Motor neuron (in vitro differentiated cells): ENCODE measurements at regions not wholly inside any gene's neighbourhood (a gene's known extent, or its start where the extent isn't known, plus 50 kb on each side); places are given as distances from the start of the nearest gene placed in this dataset.

ENCODE experiments used
- ATAC-seq, 8 experiments: fragments of 200-7000 bp; cut with Tn5 transposase; replicated peaks in 6 of 8; 2 replicates each; pipeline ENCODE4 v1.8.0; 2021; ENCODE audit warnings: mild to moderate bottlenecking in 8 of 8, moderate library complexity in 8 of 8
- H3K27ac ChIP-seq, 2 donors: fragments of 250-450 bp; sonication (Bioruptor Pico); 2 replicates each; pipeline ENCODE4 v1.9.0; 2021; ENCODE audit warnings: antibody characterized with exemption in 2 of 2, mild to moderate bottlenecking in 2 of 2, moderate library complexity in 1 of 2
- H3K4me1 ChIP-seq, 2 donors: fragments of 250-450 bp; sonication (Bioruptor Pico); replicated peaks in 1 of 2; 2 replicates each; pipeline ENCODE4 v1.6.1; 2021; ENCODE audit warnings: antibody characterized with exemption in 2 of 2, mild to moderate bottlenecking in 2 of 2, moderate library complexity in 1 of 2
- H3K4me3 ChIP-seq, 5 donors: fragments of 250-450 bp; sonication (Bioruptor Pico); 2 replicates each; pipeline ENCODE4 v1.9.0; 2021; ENCODE audit warnings: antibody characterized with exemption in 5 of 5, mild to moderate bottlenecking in 5 of 5, moderate library complexity in 4 of 5
- WGBS, 10 experiments: fragments of 450-650 bp; shearing (Covaris generic); methylation state at CpG; one replicate each; pipeline ENCODE4 v1.0.0; 2022; 5-methylcytosine and 5-hydroxymethylcytosine counted together
- in situ Hi-C, 9 experiments: fragments of 400-800 bp; cut with MboI; loops; one replicate each; pipeline ENCODE4 v1.15.0; 2021; ENCODE audit warnings: low sequenced_read_pairs in 9 of 9, low pct_unique_long_range_greater_than_20kb in 2 of 9; ENCODE audit not compliant: unreplicated experiment in 9 of 9

GRCh38 chrX:35115205-35115604, 172.6 kb downstream of the FAM47B start:
- H3K4me3 ChIP-seq, result no peak overlapping the region
- WGBS, 10 experiments, result 0 to 100% (median 30%) methylated on average over 1 of the region's 1 CpG; no CpG with 5 or more reads in 6 of the 10 experiments
- in situ Hi-C loops, result no loop called here
- H3K4me1 ChIP-seq, result no peaks in the 10 kb centered on the region
- ATAC-seq, result no peak
- H3K27ac ChIP-seq, result no peak overlapping the region

DNA sequence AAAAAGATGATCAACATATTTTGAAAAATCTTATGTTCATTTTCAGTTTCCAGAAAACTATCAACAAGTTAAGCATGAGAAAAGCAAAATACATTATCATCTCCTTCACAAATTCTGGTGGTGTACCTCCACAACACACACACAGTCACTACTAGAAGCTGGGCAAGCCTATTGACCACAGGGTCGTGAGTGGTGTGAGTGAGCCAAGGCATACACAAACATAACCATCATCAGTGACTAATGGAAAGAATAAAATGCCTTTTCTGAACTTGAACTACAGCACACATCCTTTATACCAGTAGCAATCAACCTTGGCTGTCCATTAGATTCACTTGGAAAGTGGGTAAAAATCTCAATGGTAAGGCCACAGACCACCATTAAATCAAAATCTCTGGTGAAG, 180.2 kb downstream of the FAM47B start:
- WGBS, 10 experiments, result 0 to 33% (median 13%) methylated on average over 1 of the region's 1 CpG; no CpG with 5 or more reads in 7 of the 10 experiments
- Histone ChIP-seq H3K4me1 (no peaks in the 10 kb centered on the region), H3K27ac (no peak overlapping the region), H3K4me3 (no peak overlapping the region)
- ATAC-seq, result no peak
- in situ Hi-C loops, result no loop called here

DNA sequence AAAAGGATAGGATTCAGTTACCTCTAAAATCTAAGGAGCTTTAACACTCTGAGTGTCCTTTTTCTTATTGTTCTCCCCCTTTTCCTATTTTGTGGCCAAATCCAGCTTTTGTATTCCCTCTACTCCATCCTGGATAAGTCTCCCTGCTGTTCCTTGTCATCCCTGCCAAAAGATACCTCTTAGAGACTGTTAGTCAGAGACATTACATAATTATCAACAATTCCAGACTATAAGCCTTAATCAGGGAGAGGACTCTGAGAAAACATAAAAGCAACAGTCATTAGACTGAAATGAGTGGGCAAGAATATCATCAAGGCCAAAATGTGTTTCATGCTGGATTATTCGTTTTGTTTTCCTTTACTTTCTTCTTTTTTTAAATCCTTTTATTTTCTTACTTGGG, 206.9 kb downstream of the FAM47B start:
- 0 to 100% (median 50%) methylated on average over 1 of the region's 1 CpG; no CpG with 5 or more reads in 5 of the 10 experiments for WGBS, 10 experiments
- no peaks in the 10 kb centered on the region for H3K4me1 ChIP-seq
- H3K4me3 ChIP-seq, result no peak overlapping the region
- ATAC-seq, result no peak
- H3K27ac ChIP-seq, result no peak overlapping the region
- in situ Hi-C loops, result no loop called here

DNA sequence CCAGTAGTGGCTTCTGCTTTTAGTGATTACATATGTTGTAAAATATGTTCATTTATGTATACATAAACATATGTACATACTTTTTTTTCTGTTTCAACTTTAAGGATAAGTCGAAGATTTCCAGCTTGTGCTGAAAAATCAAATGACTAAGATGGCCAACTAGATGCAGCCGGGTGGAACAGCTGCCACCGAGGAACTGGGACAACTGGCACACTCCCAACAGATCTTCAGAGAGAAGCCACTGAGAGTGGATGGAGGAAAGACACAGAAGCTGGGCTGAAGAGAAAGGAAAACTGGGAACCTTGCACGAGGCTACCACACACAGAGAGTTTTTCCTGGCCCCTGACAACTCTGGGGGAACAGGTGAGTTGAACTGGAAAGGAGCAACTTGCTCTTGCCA, 207.5 kb downstream of the FAM47B start:
- H3K4me3 ChIP-seq, result no peak overlapping the region
- ATAC-seq, result no peak
- no peaks in the 10 kb centered on the region for H3K4me1 ChIP-seq
- no peak overlapping the region for H3K27ac ChIP-seq
- in situ Hi-C loops, result no loop called here
- WGBS, 10 experiments, result 0 to 100% (median 68%) methylated on average over 1 to 4 of the region's 4 CpGs; no CpG with 5 or more reads in 6 of the 10 experiments

DNA sequence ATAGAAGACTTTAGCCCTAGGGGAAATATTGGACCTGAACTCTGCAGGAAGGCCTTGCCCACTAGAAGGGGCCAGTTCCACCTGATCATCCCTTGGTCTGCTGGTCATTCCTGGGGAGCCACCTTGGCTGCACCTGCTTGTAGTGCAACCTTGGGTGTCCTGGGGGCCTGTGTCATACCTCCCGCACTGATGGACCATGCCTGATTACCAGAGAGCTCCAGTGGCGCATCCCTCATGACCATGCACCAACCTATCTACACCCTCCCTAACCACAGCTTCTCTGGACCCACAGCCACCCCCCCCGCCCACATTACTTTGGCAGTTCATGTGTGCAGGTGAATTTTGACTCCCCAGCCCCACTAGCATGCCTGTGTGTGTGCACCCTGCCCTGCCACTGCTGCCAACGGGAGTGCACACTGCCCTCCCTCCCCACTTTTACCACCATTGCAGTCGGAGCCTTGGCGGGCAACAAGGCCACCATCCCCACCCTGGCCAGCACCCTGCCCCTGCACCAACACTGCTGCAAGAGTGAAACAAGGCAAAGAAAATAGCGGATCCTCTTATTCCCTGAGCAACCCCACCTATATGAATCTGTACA, 208.1 kb downstream of the FAM47B start:
- Histone ChIP-seq H3K4me1 (no peaks in the 10 kb centered on the region), H3K27ac (no peak overlapping the region), H3K4me3 (no peak overlapping the region)
- no CpG with 5 or more reads among the region's 7 CpGs for WGBS, 10 experiments
- in situ Hi-C loops, result no loop called here
- no peak for ATAC-seq

GRCh38 chrX:35166023-35166422, 223.4 kb downstream of the FAM47B start:
- H3K4me3 ChIP-seq, result no peak overlapping the region

More at GRCh38 chrX:35166023-35166422, 223.4 kb downstream of the FAM47B start:
- 0 to 14% (median 0%) methylated on average over 1 to 2 of the region's 2 CpGs; no CpG with 5 or more reads in 5 of the 10 experiments for WGBS, 10 experiments
- no peak for ATAC-seq
- no peak overlapping the region for H3K27ac ChIP-seq
- H3K4me1 ChIP-seq, result peaks cover 0 to 3% of the 10 kb centered on the region in 2 donors
- in situ Hi-C loops, result no loop called here
